ENCODE measurements at regions not wholly inside any gene's neighbourhood (a gene's known extent, or its start where the extent isn't known, plus 50 kb on each side); places are given as distances from the start of the nearest gene placed in this dataset.

DNA sequence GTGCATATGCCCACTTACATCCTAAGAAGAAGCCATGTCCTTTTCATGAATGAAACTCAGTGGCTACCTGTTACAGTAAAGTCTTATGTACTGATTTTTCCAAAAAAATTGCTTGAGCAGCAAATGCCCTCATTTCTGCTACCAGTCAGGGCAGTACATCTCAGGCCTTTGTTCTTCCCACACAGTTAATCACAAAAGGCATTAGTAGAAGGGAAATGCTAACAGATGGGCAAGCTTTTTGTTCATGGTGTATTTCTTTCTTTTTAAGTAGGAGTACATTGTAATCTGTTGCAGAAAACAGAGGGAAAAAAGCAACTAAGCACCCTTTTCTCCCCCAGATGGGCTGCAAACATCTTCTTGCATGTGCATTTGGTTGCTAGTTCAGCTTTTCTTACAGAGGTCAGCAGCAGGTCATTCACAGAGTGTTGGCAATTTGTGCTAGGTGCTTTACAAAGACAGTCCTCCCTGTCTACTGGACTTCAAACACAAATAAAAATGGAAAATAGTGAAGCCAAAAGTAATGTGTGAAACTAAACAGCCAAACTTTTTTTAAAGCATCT lies 373.4 kb downstream of the PRDM5 start:
- TF ChIP-seq, protein P1, sequence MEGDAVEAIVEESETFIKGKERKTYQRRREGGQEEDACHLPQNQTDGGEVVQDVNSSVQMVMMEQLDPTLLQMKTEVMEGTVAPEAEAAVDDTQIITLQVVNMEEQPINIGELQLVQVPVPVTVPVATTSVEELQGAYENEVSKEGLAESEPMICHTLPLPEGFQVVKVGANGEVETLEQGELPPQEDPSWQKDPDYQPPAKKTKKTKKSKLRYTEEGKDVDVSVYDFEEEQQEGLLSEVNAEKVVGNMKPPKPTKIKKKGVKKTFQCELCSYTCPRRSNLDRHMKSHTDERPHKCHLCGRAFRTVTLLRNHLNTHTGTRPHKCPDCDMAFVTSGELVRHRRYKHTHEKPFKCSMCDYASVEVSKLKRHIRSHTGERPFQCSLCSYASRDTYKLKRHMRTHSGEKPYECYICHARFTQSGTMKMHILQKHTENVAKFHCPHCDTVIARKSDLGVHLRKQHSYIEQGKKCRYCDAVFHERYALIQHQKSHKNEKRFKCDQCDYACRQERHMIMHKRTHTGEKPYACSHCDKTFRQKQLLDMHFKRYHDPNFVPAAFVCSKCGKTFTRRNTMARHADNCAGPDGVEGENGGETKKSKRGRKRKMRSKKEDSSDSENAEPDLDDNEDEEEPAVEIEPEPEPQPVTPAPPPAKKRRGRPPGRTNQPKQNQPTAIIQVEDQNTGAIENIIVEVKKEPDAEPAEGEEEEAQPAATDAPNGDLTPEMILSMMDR (IDR thresholded peaks at IDR 0.05), result no peak
- TF ChIP-seq POLR2A (IDR thresholded peaks at IDR 0.05) (no peak), POLR2AphosphoS5 (IDR thresholded peaks at IDR 0.05; ENCODE audit: insufficient read depth in 1 of 2, low read depth in 1 of 2) (no peak)
